ENCODE measurements at regions not wholly inside any gene's neighbourhood (a gene's known extent, or its start where the extent isn't known, plus 50 kb on each side); places are given as distances from the start of the nearest gene placed in this dataset.

DNA sequence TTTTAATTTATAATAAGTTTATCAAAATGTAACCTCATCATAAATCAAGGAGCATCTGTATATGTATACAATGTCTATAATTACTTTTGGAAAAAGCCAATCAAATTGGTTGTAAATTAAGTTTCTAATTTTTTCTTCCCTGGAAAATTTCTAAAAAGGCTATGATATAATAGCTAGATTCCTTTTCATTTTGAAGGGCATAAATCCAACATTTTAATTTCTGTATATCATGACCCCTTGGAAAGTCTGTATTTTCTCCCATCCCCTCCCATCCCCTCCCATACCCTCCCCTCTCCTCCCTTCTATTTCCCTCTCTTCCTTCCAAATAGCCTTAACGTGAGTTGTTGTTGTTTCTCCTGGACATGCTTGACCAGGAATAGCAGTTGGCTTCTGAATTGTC, 247.1 kb upstream of the FSTL5 start:
- TF ChIP-seq, protein P1, sequence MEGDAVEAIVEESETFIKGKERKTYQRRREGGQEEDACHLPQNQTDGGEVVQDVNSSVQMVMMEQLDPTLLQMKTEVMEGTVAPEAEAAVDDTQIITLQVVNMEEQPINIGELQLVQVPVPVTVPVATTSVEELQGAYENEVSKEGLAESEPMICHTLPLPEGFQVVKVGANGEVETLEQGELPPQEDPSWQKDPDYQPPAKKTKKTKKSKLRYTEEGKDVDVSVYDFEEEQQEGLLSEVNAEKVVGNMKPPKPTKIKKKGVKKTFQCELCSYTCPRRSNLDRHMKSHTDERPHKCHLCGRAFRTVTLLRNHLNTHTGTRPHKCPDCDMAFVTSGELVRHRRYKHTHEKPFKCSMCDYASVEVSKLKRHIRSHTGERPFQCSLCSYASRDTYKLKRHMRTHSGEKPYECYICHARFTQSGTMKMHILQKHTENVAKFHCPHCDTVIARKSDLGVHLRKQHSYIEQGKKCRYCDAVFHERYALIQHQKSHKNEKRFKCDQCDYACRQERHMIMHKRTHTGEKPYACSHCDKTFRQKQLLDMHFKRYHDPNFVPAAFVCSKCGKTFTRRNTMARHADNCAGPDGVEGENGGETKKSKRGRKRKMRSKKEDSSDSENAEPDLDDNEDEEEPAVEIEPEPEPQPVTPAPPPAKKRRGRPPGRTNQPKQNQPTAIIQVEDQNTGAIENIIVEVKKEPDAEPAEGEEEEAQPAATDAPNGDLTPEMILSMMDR (IDR thresholded peaks at IDR 0.05 in 8 of 11, conservative IDR thresholded peaks at IDR 0.05 in 3 of 11) = no peak
- TF ChIP-seq POLR2AphosphoS5 (IDR thresholded peaks at IDR 0.05) = no peak

All from spleen (tissue), 7 donors.